ENCODE measurements at regions not wholly inside any gene's neighbourhood (a gene's known extent, or its start where the extent isn't known, plus 50 kb on each side); places are given as distances from the start of the nearest gene placed in this dataset.

GRCh38 chr4:174389439-174389838, 105.7 kb downstream of the CEP44 start:
- TF ChIP-seq EZH2phosphoT487 (IDR thresholded peaks at IDR 0.05; ENCODE audit: insufficient read depth, low read depth) (no peak), EZH2 (IDR thresholded peaks at IDR 0.05; ENCODE audit: insufficient read depth, poor library complexity, severe bottlenecking) (no peak)
